CD4-positive, alpha-beta T cell (primary cell): ENCODE measurements at regions not wholly inside any gene's neighbourhood (a gene's known extent, or its start where the extent isn't known, plus 50 kb on each side); places are given as distances from the start of the nearest gene placed in this dataset.

ENCODE experiments used
- ATAC-seq: fragments of 200-7000 bp; cut with Tn5 transposase; one replicate; pipeline ENCODE4 v1.10.0; 2022; ENCODE audit warnings: mild to moderate bottlenecking; ENCODE audit not compliant: poor library complexity
- CTCF ChIA-PET: fragments of 350-600 bp; sonication (Branson Sonifier 250); formaldehyde crosslinking; loops from one replicate; lab custom pipeline; 2021; ENCODE audit warnings: antibody characterized with exemption, inconsistent platforms; lab: Charles Lee
- POLR2A ChIA-PET: fragments of 350-600 bp; sonication (Branson Sonifier 250); formaldehyde crosslinking; loops from one replicate; lab custom pipeline; 2021; ENCODE audit warnings: antibody characterized with exemption, inconsistent platforms; lab: Charles Lee
- DNase-seq, 14 experiments: peaks; one replicate each; pipeline ENCODE4 v3.0.0-alpha.2; 2013 to 2020; ENCODE audit warnings: mixed read lengths in 2 of 14
- H3K27ac ChIP-seq, 2 donors: one replicate each; pipeline versions ENCODE4 v1.5.1 to v1.7.0; 2013; ENCODE audit warnings: low read length in 2 of 2, low read depth in 1 of 2, mild to moderate bottlenecking in 1 of 2
- H3K27me3 ChIP-seq, 2 experiments: 1 replicate in 1 of 2; 2 replicates in 1 of 2; pipeline versions ENCODE4 v1.6.1 to v1.7.0; 2013; ENCODE audit warnings: low read length in 2 of 2, control low read depth in 1 of 2, mild to moderate bottlenecking in 1 of 2, moderate library complexity in 1 of 2; ENCODE audit not compliant: insufficient read depth in 2 of 2, control insufficient read depth in 1 of 2
- H3K36me3 ChIP-seq: one replicate; pipeline ENCODE4 v1.6.1; 2013; ENCODE audit warnings: low read length, control low read depth; ENCODE audit not compliant: insufficient read depth
- H3K4me1 ChIP-seq: one replicate; pipeline ENCODE4 v1.6.1; 2013; ENCODE audit warnings: low read length, control low read depth; ENCODE audit not compliant: insufficient read depth
- H3K4me3 ChIP-seq: one replicate; pipeline ENCODE4 v1.5.1; 2013; ENCODE audit warnings: mild to moderate bottlenecking, low read length, moderate library complexity
- H3K9me3 ChIP-seq, 2 experiments: 1 replicate in 1 of 2; 2 replicates in 1 of 2; pipeline versions ENCODE4 v1.6.1 to v1.7.0; 2013; ENCODE audit warnings: low read length in 2 of 2, mild to moderate bottlenecking in 2 of 2, control low read depth in 1 of 2, moderate library complexity in 1 of 2; ENCODE audit not compliant: control insufficient read depth in 1 of 2, insufficient read depth in 1 of 2
- H3K27ac Mint-ChIP-seq: one replicate; pipeline ENCODE4 v1.8.0; 2020; ENCODE audit warnings: mixed read lengths
- H3K27me3 Mint-ChIP-seq: one replicate; pipeline ENCODE4 v1.8.0; 2021; ENCODE audit warnings: mixed read lengths
- H3K36me3 Mint-ChIP-seq: one replicate; pipeline ENCODE4 v1.8.0; 2021; ENCODE audit warnings: low read depth, mixed read lengths
- H3K4me1 Mint-ChIP-seq: one replicate; pipeline ENCODE4 v1.8.0; 2021; ENCODE audit warnings: low read depth, mixed read lengths
- H3K4me3 Mint-ChIP-seq: one replicate; pipeline ENCODE4 v1.8.0; 2020; ENCODE audit warnings: mild to moderate bottlenecking, mixed read lengths
- H3K9me3 Mint-ChIP-seq: one replicate; pipeline ENCODE4 v1.8.0; 2020; ENCODE audit warnings: mixed read lengths
- intact Hi-C, 2 experiments: fragments of 100-400 bp; cut with DNase I in 1 of 2; cut with micrococcal nuclease in 1 of 2; formaldehyde crosslinking; loops; one replicate each; pipeline versions ENCODE4 v1.15.1 to v1.9.0; 2023 to 2025; cut with DNase I, micrococcal nuclease
- TF ChIP-seq, protein P1 (sequence below): fragments of 200-600 bp; IDR thresholded peaks from one replicate; pipeline ENCODE4 v1.8.0; 2022; ENCODE audit warnings: antibody characterized with exemption, mild to moderate bottlenecking

DNA sequence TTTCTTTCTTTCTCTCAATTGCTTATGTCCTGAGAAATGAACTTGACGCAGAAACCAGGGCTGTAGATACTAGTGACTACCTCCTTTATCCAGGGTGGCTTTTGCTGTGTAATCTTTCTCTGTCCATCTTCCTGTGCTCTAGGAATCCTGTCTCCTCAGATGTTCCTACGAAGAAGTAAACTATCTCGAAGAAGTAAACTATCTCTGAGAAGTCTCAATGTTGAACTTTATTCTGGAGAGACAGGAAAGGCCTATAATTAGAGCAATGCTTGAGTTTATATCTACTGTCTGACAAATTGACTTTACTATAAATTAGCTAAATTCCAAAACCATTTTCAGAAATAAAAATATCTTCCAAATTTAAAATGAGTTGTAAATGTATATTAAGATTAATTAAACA, 541.5 kb upstream of the DPP6 start:
- Histone ChIP-seq H3K4me1 (no peaks in the 10 kb centered on the region), H3K27ac (no peak overlapping the region), H3K9me3 (peaks cover 0 to 9% of the 10 kb centered on the region in 2 experiments), H3K4me3 (no peak overlapping the region), H3K36me3 (no peaks in the 10 kb centered on the region), H3K27me3 (no peaks in the 10 kb centered on the region)
- H3K27me3 Mint-ChIP-seq: no peaks in the 10 kb centered on the region
- DNase-seq: no peak
- TF ChIP-seq, protein P1, sequence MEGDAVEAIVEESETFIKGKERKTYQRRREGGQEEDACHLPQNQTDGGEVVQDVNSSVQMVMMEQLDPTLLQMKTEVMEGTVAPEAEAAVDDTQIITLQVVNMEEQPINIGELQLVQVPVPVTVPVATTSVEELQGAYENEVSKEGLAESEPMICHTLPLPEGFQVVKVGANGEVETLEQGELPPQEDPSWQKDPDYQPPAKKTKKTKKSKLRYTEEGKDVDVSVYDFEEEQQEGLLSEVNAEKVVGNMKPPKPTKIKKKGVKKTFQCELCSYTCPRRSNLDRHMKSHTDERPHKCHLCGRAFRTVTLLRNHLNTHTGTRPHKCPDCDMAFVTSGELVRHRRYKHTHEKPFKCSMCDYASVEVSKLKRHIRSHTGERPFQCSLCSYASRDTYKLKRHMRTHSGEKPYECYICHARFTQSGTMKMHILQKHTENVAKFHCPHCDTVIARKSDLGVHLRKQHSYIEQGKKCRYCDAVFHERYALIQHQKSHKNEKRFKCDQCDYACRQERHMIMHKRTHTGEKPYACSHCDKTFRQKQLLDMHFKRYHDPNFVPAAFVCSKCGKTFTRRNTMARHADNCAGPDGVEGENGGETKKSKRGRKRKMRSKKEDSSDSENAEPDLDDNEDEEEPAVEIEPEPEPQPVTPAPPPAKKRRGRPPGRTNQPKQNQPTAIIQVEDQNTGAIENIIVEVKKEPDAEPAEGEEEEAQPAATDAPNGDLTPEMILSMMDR: no peak
- POLR2A ChIA-PET: no interaction called here
- intact Hi-C loops: no loop called here
- no peak overlapping the region for H3K4me3 Mint-ChIP-seq
- CTCF ChIA-PET: no interaction called here
- no peak overlapping the region for H3K27ac Mint-ChIP-seq
- no peak for ATAC-seq
- no peaks in the 10 kb centered on the region for H3K36me3 Mint-ChIP-seq
- peaks cover 7% of the 10 kb centered on the region for H3K9me3 Mint-ChIP-seq
- no peaks in the 10 kb centered on the region for H3K4me1 Mint-ChIP-seq

DNA sequence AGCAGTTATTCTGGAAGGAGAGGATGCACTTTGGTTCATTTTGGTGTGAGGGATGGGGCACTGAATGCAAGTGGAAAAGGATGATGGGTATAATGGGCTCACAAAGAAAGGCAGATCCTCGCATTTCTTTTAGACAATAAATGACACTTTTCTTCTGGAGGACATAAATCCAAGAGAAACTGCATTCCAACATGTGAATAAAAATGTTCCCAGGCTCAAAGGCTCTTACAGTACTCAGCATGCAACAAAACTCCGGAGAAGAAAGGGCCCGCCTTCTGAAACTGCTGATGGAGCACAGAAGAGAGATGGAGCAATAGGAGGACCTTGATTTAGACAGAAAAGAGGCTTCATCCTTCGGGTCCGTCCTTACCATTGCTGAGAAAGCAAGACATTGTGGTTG, 538.2 kb upstream of the DPP6 start:
- DNase-seq (no peak), ATAC-seq (no peak)
- TF ChIP-seq, protein P1: no peak
- intact Hi-C loops: no loop called here
- H3K36me3 ChIP-seq: no peaks in the 10 kb centered on the region
- Mint-ChIP-seq H3K9me3 (peaks cover 7% of the 10 kb centered on the region), H3K36me3 (no peaks in the 10 kb centered on the region), H3K4me3 (no peak overlapping the region), H3K27me3 (no peaks in the 10 kb centered on the region), H3K4me1 (no peaks in the 10 kb centered on the region), H3K27ac (no peak overlapping the region)
- H3K27me3 ChIP-seq: no peaks in the 10 kb centered on the region
- H3K27ac ChIP-seq: no peak overlapping the region
- H3K9me3 ChIP-seq: peaks cover 0 to 7% of the 10 kb centered on the region in 2 experiments
- no peaks in the 10 kb centered on the region for H3K4me1 ChIP-seq
- POLR2A ChIA-PET: no interaction called here
- no peak overlapping the region for H3K4me3 ChIP-seq
- CTCF ChIA-PET: no interaction called here

DNA sequence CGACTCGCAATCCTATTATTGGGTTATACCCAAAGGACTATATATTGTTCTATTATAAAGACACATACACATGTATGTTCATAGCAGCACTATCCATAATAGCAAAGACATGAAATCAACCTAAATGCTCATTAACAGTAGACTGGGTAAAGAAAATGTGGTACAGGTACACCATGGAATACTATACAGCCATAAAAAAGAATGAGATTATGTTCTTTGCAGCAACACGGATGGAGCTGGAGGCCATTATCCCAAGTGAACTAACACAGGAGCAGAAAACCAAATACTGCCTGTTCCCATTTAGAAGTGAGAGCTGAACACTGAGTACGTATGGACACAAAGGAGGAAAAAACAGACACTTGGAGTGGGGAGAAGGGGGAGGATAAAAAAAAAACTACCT, 536.8 kb upstream of the DPP6 start:
- DNase-seq (no peak), ATAC-seq (no peak)
- Histone ChIP-seq H3K27me3 (no peaks in the 10 kb centered on the region), H3K9me3 (peaks cover 0 to 13% of the 10 kb centered on the region in 2 experiments), H3K36me3 (no peaks in the 10 kb centered on the region), H3K27ac (no peak overlapping the region), H3K4me3 (no peak overlapping the region), H3K4me1 (no peaks in the 10 kb centered on the region)
- TF ChIP-seq, protein P1: no peak
- Mint-ChIP-seq H3K27me3 (no peaks in the 10 kb centered on the region), H3K4me3 (no peak overlapping the region), H3K36me3 (no peaks in the 10 kb centered on the region), H3K27ac (no peak overlapping the region), H3K9me3 (peaks cover 4% of the 10 kb centered on the region), H3K4me1 (no peaks in the 10 kb centered on the region)
- POLR2A ChIA-PET: no interaction called here
- CTCF ChIA-PET: no interaction called here
- intact Hi-C loops: no loop called here
